ENCODE measurements at regions not wholly inside any gene's neighbourhood (a gene's known extent, or its start where the extent isn't known, plus 50 kb on each side); places are given as distances from the start of the nearest gene placed in this dataset.

DNA sequence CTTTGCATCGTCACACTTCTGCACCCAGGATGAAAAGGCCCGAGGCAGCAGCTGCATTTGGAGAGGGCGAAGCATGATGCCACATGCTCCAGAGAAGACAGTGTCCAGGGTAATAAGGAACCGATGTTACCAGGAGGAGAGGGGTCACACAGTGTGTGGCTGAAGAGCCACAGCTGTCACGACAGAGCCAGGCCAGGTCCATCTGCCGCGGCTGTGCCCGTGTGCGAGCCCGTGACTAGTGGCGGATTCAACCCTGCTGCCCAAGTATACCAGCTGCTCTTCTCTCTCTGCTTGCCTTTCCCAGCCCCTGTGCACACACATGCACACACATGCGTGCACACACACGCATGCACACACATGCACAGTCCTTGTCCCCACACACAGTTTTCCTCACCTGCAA lies 1432.5 kb downstream of the BRD1 start:
- Histone ChIP-seq H3K14ac (replicated peaks; ENCODE audit: low read depth, low read length) (no peak overlapping the region), H4K20me1 (ENCODE audit: insufficient read depth, low read length) (no peaks in the 10 kb centered on the region), H2AK5ac (ENCODE audit: low read depth, low read length) (no peak overlapping the region), H3K23ac (ENCODE audit: low read depth, low read length) (no peak overlapping the region), H3K4ac (ENCODE audit: low read depth, low read length) (no peak overlapping the region), H2BK5ac (ENCODE audit: low read depth, low read length, poor library complexity, severe bottlenecking) (no peak overlapping the region), H3K18ac (ENCODE audit: low read depth, low read length) (no peak overlapping the region), H3K36me3 (ENCODE audit: control insufficient read depth, insufficient read depth, low read length) (no peaks in the 10 kb centered on the region), H3K4me3 (ENCODE audit: insufficient read depth, low read depth, low read length) (no peak overlapping the region), H3K79me1 (ENCODE audit: low read depth in 1 of 2, low read length in 2 of 2) (no peaks in the 10 kb centered on the region), H4K91ac (ENCODE audit: insufficient read depth, low read depth, low read length) (no peak overlapping the region), H4K8ac (ENCODE audit: low read depth in 2 of 2, low read length in 2 of 2) (no peak overlapping the region), H3K56ac (ENCODE audit: extremely low read depth, insufficient read depth, low read length) (no peak overlapping the region), H3K9ac (ENCODE audit: low read depth, low read length) (no peak overlapping the region), H3K9me1 (ENCODE audit: insufficient read depth, low read length) (no peaks in the 10 kb centered on the region), H2AK9ac (replicated peaks; ENCODE audit: low read depth, low read length, poor library complexity) (no peak overlapping the region), H3K4me1 (ENCODE audit: control insufficient read depth, insufficient read depth, low read length) (no peaks in the 10 kb centered on the region), H4K5ac (ENCODE audit: low read depth, low read length) (no peak overlapping the region), H2AFZ (replicated peaks; ENCODE audit: low read length, poor library complexity) (no peak overlapping the region), H3K9me3 (ENCODE audit: control insufficient read depth, insufficient read depth, low read length) (peaks cover 56% of the 10 kb centered on the region), H2BK15ac (ENCODE audit: low read depth, low read length) (no peak overlapping the region), H3K4me2 (ENCODE audit: low read depth, low read length) (no peak overlapping the region), H2BK20ac (ENCODE audit: low read depth, low read length) (no peak overlapping the region), H3K27me3 (ENCODE audit: control insufficient read depth, insufficient read depth, low read length) (no peaks in the 10 kb centered on the region), H3K27ac (ENCODE audit: insufficient read depth, low read length) (no peak overlapping the region), H2BK120ac (ENCODE audit: low read depth, low read length) (no peak overlapping the region)
- no TSS peak for BruUV-seq (replicated peaks)
- ChIA-PET CTCF (no interaction called here), POLR2A (ENCODE audit: unreplicated experiment) (no interaction called here)
- 7% methylated on average over 3 of the region's 13 CpGs; no CpG with 5 or more reads in 1 of the 2 experiments for WGBS, 2 experiments (ENCODE audit: extremely low coverage in 2 of 2, insufficient read length in 1 of 2)
- in situ Hi-C loops (cut with MboI; ENCODE audit: low sequenced_read_pairs) (no loop called here), intact Hi-C loops (cut with micrococcal nuclease) (no loop called here), dilution Hi-C loops (cut with HindIII; ENCODE audit: low sequenced_read_pairs, unreplicated experiment) (no loop called here)
- no peak for TF ChIP-seq MXI1 (IDR thresholded peaks at IDR 0.05; ENCODE audit: borderline replicate concordance, low read depth, low read length)
- TF ChIP-seq RAD21 (IDR thresholded peaks at IDR 0.05; ENCODE audit: low read length): no peak
- TF ChIP-seq BHLHE40 (IDR thresholded peaks at IDR 0.05; ENCODE audit: low read depth, low read length): no peak
- TF ChIP-seq POLR2A (IDR thresholded peaks at IDR 0.05; ENCODE audit: low read depth, low read length): no peak
- TF ChIP-seq, protein P1, sequence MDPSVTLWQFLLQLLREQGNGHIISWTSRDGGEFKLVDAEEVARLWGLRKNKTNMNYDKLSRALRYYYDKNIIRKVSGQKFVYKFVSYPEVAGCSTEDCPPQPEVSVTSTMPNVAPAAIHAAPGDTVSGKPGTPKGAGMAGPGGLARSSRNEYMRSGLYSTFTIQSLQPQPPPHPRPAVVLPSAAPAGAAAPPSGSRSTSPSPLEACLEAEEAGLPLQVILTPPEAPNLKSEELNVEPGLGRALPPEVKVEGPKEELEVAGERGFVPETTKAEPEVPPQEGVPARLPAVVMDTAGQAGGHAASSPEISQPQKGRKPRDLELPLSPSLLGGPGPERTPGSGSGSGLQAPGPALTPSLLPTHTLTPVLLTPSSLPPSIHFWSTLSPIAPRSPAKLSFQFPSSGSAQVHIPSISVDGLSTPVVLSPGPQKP (IDR thresholded peaks at IDR 0.05; ENCODE audit: borderline replicate concordance, low read depth, low read length): no peak
- no peak for TF ChIP-seq CEBPB (IDR thresholded peaks at IDR 0.05; ENCODE audit: low read depth, low read length)
- no peak for TF ChIP-seq RFX5 (IDR thresholded peaks at IDR 0.05; ENCODE audit: low read depth, low read length)
- TF ChIP-seq, protein P2, sequence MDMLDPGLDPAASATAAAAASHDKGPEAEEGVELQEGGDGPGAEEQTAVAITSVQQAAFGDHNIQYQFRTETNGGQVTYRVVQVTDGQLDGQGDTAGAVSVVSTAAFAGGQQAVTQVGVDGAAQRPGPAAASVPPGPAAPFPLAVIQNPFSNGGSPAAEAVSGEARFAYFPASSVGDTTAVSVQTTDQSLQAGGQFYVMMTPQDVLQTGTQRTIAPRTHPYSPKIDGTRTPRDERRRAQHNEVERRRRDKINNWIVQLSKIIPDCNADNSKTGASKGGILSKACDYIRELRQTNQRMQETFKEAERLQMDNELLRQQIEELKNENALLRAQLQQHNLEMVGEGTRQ (IDR thresholded peaks at IDR 0.05; ENCODE audit: low read depth, low read length): no peak
- TF ChIP-seq, protein P3, sequence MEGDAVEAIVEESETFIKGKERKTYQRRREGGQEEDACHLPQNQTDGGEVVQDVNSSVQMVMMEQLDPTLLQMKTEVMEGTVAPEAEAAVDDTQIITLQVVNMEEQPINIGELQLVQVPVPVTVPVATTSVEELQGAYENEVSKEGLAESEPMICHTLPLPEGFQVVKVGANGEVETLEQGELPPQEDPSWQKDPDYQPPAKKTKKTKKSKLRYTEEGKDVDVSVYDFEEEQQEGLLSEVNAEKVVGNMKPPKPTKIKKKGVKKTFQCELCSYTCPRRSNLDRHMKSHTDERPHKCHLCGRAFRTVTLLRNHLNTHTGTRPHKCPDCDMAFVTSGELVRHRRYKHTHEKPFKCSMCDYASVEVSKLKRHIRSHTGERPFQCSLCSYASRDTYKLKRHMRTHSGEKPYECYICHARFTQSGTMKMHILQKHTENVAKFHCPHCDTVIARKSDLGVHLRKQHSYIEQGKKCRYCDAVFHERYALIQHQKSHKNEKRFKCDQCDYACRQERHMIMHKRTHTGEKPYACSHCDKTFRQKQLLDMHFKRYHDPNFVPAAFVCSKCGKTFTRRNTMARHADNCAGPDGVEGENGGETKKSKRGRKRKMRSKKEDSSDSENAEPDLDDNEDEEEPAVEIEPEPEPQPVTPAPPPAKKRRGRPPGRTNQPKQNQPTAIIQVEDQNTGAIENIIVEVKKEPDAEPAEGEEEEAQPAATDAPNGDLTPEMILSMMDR (conservative IDR thresholded peaks at IDR 0.05; ENCODE audit: low read depth, low read length): no peak
- TF ChIP-seq MAFK (IDR thresholded peaks at IDR 0.05; ENCODE audit: low read depth, low read length): no peak
- TF ChIP-seq CHD1 (IDR thresholded peaks at IDR 0.05; ENCODE audit: low read depth, low read length): no peak
- no peak for TF ChIP-seq RCOR1 (IDR thresholded peaks at IDR 0.05; ENCODE audit: insufficient replicate concordance, low read length)
- no peak for DNase-seq
- ATAC-seq (ENCODE audit: low read depth): no peak

All from IMR-90 (cell line).